ENCODE measurements at regions not wholly inside any gene's neighbourhood (a gene's known extent, or its start where the extent isn't known, plus 50 kb on each side); places are given as distances from the start of the nearest gene placed in this dataset.
"Not testable (repeated sequence)": the region's sequence is repeated elsewhere in the genome, so short reads cannot be mapped to it uniquely, and the experiment has no call there.

DNA sequence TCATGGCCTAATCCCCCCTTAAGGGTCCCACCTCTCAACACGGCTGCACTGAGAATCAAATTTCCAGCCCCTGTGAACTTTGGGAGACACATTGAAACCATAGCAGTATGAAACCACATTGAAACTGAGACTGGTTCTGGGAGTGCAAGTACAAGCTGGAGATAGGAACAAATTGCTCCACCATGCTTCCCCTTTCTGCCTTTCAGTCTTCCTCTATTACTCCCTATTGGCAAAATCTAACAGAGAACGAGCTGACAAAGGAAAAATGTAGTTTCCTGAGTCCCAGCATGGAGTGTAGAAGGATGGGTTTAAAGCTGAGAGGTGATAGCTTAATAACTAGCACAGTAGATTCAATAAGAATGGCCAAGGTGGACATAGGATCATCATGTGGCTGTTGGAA is 161.7 kb upstream of the RPL34 start:
- DNase-seq (ENCODE audit: low read depth), result no peak

GRCh38 chr4:108454227-108454626 is 166.1 kb upstream of the RPL34 start:
- no peak for DNase-seq (ENCODE audit: low read depth)

GRCh38 chr4:108453366-108453765 is 167.0 kb upstream of the RPL34 start:
- DNase-seq (ENCODE audit: low read depth), result no peak

GRCh38 chr4:108450236-108450898 is 170.0 kb upstream of the RPL34 start:
- no peak for DNase-seq (ENCODE audit: low read depth)

- no peak for DNase-seq (ENCODE audit: low read depth)
Measured at GRCh38 chr4:108449129-108449528, 171.2 kb upstream of the RPL34 start.

DNA sequence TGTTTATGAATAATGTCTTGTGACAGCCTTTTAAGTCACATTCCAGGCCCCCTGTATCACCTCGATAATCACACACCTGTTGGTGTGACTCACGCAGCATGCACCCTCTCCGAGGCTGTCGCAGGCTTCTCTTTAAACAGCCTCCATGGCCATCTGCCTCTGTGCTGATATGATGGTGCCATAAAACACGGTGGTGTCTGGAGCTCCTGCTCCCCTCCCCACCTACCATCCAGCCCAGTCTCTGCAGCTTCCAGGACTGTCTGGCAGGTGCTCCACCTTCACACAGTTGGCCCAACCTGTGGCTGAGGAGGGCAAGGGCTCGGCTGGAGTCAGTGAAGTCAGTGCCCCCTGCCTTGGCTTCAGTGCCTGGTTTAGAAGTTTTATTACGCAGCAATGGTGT is 173.8 kb upstream of the RPL34 start:
- no peak for DNase-seq (ENCODE audit: low read depth)

DNA sequence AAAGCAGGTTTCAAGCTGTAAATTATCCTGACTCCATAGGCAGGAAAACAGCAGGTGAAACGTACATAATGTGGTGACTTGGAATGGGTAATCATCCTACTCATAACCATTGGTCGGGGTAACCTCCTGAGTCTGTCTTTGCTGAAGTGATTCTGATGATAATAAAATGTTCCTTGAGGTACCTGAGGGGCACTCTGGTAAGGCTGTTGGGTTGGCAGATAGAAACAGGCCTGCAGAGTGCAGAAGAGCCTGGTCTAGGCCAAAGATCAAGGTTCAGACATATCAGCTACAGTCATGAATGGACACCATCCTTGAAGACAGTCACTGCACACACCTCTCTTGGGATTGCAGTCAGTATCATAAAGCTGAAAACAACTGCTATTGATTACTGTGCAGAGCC is 174.7 kb upstream of the RPL34 start:
- DNase-seq (ENCODE audit: low read depth), result no peak

DNA sequence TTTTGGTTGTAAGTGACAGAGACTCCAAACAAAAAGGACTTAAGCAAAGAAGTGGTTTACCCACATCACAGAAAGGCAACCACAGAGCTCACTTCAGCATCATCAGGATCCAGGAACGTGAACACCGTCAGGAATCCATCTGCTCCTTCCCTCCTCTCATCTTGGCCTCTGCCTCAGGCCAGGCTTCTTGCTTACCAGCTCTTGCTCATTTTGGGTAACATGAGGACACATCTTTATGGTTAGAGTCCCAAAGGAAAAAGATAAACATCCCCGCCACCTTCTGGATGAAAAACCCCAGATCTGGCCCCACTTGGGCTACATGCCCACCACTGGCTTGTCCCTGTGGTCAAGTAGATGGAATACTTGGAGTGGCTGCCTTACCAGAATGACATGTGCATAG is 176.8 kb upstream of the RPL34 start:
- DNase-seq (ENCODE audit: low read depth), result no peak

DNA sequence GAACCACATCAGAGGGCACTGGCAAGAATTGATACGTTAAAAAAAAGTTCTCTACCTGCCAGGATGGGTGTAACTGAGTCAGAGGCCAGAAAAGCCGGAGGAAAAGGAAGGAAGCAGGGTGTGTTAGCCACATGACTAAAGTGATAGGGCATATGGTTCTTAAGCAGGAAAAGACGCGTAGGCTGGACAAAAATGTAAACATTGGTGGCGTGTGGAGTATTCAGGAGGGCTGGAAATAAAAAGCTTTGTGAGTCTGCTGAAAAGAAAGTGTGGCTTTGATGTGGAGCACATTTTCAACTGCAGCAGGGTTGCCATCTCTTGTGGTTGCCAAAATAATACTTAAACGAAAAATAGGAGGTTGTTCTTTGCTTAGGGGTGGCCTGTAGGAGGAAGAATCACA is 186.5 kb upstream of the RPL34 start:
- no peak for DNase-seq (ENCODE audit: low read depth)

DNA sequence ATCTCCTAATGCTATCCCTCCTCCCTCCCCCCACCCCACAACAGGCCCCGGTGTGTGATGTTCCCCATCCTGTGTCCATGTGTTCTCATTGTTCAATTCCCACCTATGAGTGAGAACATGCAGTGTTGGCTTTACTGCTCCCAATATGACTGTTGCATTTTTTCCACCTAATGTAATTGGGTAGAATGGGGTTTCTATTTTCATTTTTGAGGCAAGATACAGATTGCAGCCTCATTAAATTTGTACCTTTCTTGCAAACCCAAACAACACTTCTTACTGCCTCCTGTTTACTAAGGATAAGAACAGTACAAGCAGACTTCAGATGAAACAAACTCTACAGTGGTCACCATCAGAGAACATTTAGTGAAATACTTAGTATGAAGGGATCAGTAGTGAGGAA is 187.0 kb upstream of the RPL34 start:
- DNase-seq (ENCODE audit: low read depth), result not testable (repeated sequence)

DNA sequence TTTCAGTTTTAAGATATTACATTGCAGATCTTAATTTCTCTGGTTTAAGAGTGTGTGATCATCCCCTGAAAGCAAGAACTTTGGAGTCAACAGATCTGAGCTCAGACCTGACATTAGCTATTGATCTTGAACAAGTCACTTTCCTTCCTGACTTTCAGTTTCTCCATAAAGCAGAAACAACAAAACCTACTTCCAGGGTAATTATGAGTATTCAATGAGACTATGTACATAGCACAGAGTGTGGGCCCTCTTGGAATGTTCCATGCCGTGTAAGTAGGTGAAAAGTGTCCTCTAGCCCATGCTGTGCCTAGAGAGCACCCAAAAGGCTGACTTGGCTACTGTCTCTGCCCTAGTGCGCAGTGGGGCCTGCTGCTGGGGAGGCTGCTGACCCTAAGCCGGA is 188.0 kb upstream of the RPL34 start:
- no peak for DNase-seq (ENCODE audit: low read depth)

- DNase-seq (ENCODE audit: low read depth), result no peak
Measured at GRCh38 chr4:108431986-108432385, 188.4 kb upstream of the RPL34 start.

GRCh38 chr4:108430921-108431320 is 189.5 kb upstream of the RPL34 start:
- no peak for DNase-seq (ENCODE audit: low read depth)

GRCh38 chr4:108429662-108430061 is 190.7 kb upstream of the RPL34 start:
- DNase-seq (ENCODE audit: low read depth), result no peak

DNA sequence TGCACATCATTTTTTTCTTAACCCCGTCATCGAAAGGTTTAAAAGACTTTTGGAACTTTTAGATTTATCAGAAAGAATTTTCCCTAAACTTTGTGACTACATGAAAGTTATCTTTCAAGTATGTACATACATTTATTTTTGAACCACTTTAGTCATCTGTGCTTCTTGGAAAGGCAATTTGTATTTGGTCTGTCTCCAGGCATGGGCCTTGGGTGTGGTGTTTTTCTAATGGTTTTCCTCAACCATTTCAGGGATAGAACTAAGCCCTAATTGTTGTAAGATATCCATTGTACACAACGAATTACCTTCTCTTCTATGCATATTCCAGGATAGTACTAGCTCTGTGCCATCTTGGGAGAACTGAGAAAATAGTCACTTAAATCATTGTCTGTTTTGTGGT is 191.5 kb upstream of the RPL34 start:
- no peak for DNase-seq (ENCODE audit: low read depth)

GRCh38 chr4:108427946-108428485 is 192.4 kb upstream of the RPL34 start:
- DNase-seq (ENCODE audit: low read depth), result no peak

DNA sequence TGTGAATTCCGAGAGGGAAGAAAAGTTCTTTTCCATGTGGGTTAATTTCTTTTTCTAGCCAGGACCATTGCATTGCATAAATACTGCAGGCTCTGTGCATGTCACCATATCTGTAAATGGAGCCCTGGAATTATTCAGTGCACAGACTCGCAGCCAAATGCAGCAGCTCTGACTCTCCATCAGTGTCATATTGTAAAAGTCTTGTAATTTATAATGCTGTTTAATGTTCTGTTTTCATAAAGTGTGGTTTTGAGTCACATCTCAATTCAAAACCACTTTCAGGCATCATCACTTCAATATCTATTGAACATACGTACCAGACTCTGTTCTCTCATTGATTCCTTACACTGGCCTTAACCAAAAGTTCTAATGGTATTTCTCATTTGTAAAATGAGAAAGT is 193.9 kb upstream of the RPL34 start:
- no peak for DNase-seq (ENCODE audit: low read depth)

DNA sequence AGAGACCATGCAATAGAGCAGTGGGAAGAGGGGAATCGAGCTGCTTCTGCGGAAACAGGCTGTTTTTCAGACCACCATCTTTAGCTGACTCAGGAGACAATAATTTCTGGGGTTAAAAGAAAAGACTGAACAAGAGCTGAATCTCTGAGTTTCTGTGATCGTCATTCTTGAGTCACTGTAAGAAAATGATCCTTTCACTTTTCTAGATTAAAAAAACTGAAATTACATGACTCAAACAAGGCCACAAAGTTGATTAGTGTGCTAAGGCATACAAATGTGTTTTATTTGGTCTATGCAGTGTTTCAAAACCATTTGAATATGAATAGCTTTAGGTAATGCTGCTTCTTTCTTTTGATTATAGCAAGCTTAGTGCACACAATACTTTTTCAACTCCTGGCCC is 194.4 kb upstream of the RPL34 start:
- DNase-seq (ENCODE audit: low read depth), result no peak

DNA sequence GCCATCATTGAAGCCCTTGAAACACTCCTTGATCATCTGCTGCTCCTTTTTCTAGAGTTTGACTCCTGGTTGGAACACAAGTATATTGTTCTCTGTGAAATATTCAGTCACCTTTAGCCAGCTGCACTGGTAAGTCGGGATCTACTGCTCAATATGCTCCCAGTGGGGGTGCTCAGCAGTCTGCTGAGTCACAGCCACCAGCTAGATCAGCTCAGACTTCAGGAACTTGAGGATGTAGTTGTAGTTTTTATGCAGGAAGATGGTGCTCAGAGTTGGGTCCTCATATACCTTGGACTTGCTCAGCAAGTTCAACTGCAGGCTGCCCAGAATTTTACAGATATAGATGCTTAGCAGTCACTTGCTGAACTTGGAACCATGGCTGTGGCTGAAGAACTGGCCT is 202.5 kb upstream of the RPL34 start:
- no peak for DNase-seq (ENCODE audit: low read depth)

DNA sequence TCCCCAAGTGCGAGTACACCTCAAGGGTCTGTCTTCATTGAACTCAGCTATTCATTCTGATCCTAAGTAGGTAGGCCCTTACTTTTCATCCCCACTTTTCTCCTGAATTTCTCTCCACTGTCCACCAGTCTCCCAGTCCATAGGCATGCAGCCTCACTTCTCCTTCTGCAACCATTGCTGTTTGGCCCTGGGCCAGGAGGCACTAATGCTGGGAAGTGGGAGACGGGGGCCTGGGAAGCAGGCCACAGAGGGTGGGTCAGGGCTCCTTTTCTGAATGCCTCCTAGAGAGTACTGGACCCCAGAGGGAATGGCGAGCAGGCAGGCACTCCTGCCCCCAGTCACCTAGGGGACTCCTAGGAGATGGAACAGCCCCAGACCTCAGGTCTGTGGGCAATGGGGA is 203.5 kb upstream of the RPL34 start:
- no peak for DNase-seq (ENCODE audit: low read depth)

GRCh38 chr4:108415389-108415788 is 205.0 kb upstream of the RPL34 start:
- DNase-seq (ENCODE audit: low read depth), result no peak

- no peak for DNase-seq (ENCODE audit: low read depth)
Measured at GRCh38 chr4:108411836-108412235, 208.5 kb upstream of the RPL34 start.

GRCh38 chr4:108409691-108410090 is 210.7 kb upstream of the RPL34 start:
- DNase-seq (ENCODE audit: low read depth), result not testable (repeated sequence)

- DNase-seq (ENCODE audit: low read depth), result no peak
Measured at GRCh38 chr4:108405586-108405985, 214.8 kb upstream of the RPL34 start.

All from activated T-cell treated with anti-CD3 and anti-CD28 coated beads for 48 hours (primary cell).